OCI-LY3 (cell line): ENCODE measurements at regions not wholly inside any gene's neighbourhood (a gene's known extent, or its start where the extent isn't known, plus 50 kb on each side); places are given as distances from the start of the nearest gene placed in this dataset.

Source experiments
- CTCF ChIP-seq: fragments of 200-600, 300-600 bp; sonication (generic); IDR thresholded peaks from 2 replicates; pipeline ENCODE4 v1.5.1; 2014; ENCODE audit warnings: antibody characterized with exemption, low read length, low read depth
- EZH2phosphoT487 ChIP-seq: fragments of 200-600 bp; shearing (Covaris generic); IDR thresholded peaks from 2 replicates; pipeline ENCODE4 v1.6.1; 2018; ENCODE audit warnings: antibody characterized with exemption, mixed run types, low read depth

GRCh38 chr6:87935196-87935595 lies 112.4 kb upstream of the SPACA1 start:
- TF ChIP-seq CTCF (no peak), EZH2phosphoT487 (no peak)
